ENCODE measurements at regions not wholly inside any gene's neighbourhood (a gene's known extent, or its start where the extent isn't known, plus 50 kb on each side); places are given as distances from the start of the nearest gene placed in this dataset.

DNA sequence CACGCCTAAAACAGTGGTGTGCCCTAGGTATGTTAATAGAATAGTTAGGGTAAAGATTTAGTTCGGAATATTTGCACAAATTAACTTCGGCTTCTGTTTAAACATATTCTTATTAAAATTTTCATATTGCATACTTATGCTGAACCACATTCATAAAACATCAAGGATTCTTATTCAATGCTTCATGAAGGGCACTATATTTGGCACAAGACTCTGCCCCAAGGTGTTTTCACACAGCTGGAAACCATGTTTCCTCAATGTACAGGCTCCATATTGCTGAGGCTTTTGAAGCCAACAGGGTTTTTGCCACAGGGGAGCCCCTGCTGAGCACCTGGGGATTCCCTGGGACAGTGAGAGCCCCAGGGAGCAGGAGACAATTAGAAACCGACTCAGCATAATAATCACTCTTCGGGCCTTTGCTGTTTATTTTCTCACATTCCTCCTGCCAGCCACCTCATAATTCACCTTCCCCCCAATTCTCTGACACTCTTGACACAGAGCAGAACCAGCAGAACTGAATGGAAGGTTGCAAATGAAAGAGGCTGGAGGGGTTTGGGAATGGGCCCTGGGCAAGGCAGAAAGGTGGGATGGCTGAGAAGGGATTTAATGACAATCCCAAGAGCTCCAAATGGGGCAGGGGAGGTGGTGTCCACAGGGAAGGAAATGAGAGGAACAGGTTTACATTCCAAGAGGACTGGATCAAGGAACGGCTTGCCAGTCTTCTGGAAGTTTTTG, 72.3 kb upstream of the POMP start:
- TF ChIP-seq, protein P1, sequence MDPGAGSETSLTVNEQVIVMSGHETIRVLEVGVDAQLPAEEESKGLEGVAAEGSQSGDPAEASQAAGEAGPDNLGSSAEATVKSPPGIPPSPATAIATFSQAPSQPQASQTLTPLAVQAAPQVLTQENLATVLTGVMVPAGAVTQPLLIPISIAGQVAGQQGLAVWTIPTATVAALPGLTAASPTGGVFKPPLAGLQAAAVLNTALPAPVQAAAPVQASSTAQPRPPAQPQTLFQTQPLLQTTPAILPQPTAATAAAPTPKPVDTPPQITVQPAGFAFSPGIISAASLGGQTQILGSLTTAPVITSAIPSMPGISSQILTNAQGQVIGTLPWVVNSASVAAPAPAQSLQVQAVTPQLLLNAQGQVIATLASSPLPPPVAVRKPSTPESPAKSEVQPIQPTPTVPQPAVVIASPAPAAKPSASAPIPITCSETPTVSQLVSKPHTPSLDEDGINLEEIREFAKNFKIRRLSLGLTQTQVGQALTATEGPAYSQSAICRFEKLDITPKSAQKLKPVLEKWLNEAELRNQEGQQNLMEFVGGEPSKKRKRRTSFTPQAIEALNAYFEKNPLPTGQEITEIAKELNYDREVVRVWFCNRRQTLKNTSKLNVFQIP (CRISPR knock-in tag; IDR thresholded peaks at IDR 0.05; ENCODE audit: borderline replicate concordance, low read depth): no peak
- TF ChIP-seq, protein P2, sequence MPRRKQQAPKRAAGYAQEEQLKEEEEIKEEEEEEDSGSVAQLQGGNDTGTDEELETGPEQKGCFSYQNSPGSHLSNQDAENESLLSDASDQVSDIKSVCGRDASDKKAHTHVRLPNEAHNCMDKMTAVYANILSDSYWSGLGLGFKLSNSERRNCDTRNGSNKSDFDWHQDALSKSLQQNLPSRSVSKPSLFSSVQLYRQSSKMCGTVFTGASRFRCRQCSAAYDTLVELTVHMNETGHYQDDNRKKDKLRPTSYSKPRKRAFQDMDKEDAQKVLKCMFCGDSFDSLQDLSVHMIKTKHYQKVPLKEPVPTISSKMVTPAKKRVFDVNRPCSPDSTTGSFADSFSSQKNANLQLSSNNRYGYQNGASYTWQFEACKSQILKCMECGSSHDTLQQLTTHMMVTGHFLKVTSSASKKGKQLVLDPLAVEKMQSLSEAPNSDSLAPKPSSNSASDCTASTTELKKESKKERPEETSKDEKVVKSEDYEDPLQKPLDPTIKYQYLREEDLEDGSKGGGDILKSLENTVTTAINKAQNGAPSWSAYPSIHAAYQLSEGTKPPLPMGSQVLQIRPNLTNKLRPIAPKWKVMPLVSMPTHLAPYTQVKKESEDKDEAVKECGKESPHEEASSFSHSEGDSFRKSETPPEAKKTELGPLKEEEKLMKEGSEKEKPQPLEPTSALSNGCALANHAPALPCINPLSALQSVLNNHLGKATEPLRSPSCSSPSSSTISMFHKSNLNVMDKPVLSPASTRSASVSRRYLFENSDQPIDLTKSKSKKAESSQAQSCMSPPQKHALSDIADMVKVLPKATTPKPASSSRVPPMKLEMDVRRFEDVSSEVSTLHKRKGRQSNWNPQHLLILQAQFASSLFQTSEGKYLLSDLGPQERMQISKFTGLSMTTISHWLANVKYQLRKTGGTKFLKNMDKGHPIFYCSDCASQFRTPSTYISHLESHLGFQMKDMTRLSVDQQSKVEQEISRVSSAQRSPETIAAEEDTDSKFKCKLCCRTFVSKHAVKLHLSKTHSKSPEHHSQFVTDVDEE (CRISPR knock-in tag; IDR thresholded peaks at IDR 0.05): no peak
- TF ChIP-seq TOX (CRISPR knock-in tag; IDR thresholded peaks at IDR 0.05; ENCODE audit: borderline replicate concordance) (no peak), GLIS3 (CRISPR knock-in tag; IDR thresholded peaks at IDR 0.05) (no peak), ESRRG (CRISPR knock-in tag; IDR thresholded peaks at IDR 0.05) (no peak), SNAI2 (CRISPR knock-in tag; IDR thresholded peaks at IDR 0.05) (no peak), RARB (CRISPR knock-in tag; IDR thresholded peaks at IDR 0.05) (no peak), ZC3H10 (CRISPR knock-in tag; IDR thresholded peaks at IDR 0.05) (no peak), PPARA (CRISPR knock-in tag; IDR thresholded peaks at IDR 0.05; ENCODE audit: borderline replicate concordance) (no peak), ZNF565 (CRISPR knock-in tag; conservative IDR thresholded peaks at IDR 0.05; ENCODE audit: low read depth) (no peak), ZNF70 (CRISPR knock-in tag; IDR thresholded peaks at IDR 0.05) (no peak), ARNTL (CRISPR knock-in tag; IDR thresholded peaks at IDR 0.05; ENCODE audit: borderline replicate concordance, low read depth) (no peak), ISL1 (CRISPR knock-in tag; IDR thresholded peaks at IDR 0.05) (no peak), OSR1 (CRISPR knock-in tag; IDR thresholded peaks at IDR 0.05) (no peak), BACH2 (CRISPR knock-in tag; IDR thresholded peaks at IDR 0.05; ENCODE audit: borderline replicate concordance) (no peak), ZFP30 (CRISPR knock-in tag; IDR thresholded peaks at IDR 0.05) (no peak), ZNF8 (CRISPR knock-in tag; IDR thresholded peaks at IDR 0.05) (no peak)
- TF ChIP-seq, protein P3, sequence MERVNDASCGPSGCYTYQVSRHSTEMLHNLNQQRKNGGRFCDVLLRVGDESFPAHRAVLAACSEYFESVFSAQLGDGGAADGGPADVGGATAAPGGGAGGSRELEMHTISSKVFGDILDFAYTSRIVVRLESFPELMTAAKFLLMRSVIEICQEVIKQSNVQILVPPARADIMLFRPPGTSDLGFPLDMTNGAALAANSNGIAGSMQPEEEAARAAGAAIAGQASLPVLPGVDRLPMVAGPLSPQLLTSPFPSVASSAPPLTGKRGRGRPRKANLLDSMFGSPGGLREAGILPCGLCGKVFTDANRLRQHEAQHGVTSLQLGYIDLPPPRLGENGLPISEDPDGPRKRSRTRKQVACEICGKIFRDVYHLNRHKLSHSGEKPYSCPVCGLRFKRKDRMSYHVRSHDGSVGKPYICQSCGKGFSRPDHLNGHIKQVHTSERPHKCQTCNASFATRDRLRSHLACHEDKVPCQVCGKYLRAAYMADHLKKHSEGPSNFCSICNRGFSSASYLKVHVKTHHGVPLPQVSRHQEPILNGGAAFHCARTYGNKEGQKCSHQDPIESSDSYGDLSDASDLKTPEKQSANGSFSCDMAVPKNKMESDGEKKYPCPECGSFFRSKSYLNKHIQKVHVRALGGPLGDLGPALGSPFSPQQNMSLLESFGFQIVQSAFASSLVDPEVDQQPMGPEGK (CRISPR knock-in tag; IDR thresholded peaks at IDR 0.05; ENCODE audit: borderline replicate concordance): no peak
- TF ChIP-seq, protein P4, sequence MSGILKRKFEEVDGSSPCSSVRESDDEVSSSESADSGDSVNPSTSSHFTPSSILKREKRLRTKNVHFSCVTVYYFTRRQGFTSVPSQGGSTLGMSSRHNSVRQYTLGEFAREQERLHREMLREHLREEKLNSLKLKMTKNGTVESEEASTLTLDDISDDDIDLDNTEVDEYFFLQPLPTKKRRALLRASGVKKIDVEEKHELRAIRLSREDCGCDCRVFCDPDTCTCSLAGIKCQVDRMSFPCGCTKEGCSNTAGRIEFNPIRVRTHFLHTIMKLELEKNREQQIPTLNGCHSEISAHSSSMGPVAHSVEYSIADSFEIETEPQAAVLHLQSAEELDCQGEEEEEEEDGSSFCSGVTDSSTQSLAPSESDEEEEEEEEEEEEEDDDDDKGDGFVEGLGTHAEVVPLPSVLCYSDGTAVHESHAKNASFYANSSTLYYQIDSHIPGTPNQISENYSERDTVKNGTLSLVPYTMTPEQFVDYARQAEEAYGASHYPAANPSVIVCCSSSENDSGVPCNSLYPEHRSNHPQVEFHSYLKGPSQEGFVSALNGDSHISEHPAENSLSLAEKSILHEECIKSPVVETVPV (CRISPR knock-in tag; IDR thresholded peaks at IDR 0.05): no peak
- TF ChIP-seq, protein P5, sequence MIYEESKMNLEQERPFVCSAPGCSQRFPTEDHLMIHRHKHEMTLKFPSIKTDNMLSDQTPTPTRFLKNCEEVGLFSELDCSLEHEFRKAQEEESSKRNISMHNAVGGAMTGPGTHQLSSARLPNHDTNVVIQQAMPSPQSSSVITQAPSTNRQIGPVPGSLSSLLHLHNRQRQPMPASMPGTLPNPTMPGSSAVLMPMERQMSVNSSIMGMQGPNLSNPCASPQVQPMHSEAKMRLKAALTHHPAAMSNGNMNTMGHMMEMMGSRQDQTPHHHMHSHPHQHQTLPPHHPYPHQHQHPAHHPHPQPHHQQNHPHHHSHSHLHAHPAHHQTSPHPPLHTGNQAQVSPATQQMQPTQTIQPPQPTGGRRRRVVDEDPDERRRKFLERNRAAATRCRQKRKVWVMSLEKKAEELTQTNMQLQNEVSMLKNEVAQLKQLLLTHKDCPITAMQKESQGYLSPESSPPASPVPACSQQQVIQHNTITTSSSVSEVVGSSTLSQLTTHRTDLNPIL (CRISPR knock-in tag; IDR thresholded peaks at IDR 0.05; ENCODE audit: low read depth): no peak
- no peak for ATAC-seq

DNA sequence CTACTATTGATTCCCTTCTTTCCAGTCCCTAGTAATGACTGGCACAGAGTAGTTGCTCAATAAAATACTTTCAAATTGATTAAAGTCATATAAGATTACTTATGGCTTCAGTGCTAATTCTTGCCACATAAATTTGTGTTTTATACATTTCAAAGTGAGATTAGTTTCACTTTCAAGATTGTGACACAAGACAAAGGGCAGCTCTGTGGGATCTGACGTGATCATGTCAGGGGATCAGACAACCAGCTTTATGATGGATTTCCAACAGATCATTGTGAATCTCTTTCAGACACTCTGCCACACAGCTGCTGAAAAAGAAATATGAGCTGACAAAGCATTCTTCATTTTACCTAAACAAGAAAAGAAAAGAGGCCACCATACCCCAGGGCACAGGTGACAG, 73.4 kb upstream of the POMP start:
- no peak for ATAC-seq
- no peak for TF ChIP-seq ZC3H10 (CRISPR knock-in tag; IDR thresholded peaks at IDR 0.05)

DNA sequence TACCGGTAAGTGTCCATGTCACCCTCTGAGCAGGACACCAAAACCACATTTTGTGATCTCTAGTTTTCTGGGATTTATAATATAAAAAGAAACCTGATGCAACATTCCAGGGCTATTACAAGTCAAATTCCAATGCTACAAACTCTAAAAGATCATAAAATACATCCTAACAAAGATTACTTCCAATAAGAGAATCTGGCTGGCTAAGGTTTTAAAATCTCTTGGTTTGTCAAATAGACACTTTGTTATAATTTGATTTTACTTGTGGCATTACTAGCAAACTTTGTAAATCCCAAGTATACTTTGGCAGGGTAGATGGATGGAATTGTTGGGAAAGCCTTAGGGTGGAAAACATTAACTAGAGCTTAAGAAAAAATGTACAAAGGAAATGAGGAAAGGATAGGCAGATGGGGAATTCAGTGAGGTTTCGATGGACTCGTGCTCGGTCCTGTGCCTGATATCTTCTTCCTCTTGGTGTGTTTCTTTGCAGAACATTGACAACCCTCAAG, 74.0 kb upstream of the POMP start:
- no peak for TF ChIP-seq ZFP30 (CRISPR knock-in tag; IDR thresholded peaks at IDR 0.05)
- TF ChIP-seq, protein P5 (CRISPR knock-in tag; IDR thresholded peaks at IDR 0.05; ENCODE audit: low read depth): no peak
- TF ChIP-seq TOX (CRISPR knock-in tag; IDR thresholded peaks at IDR 0.05; ENCODE audit: borderline replicate concordance): no peak
- TF ChIP-seq, protein P3 (CRISPR knock-in tag; IDR thresholded peaks at IDR 0.05; ENCODE audit: borderline replicate concordance): no peak
- TF ChIP-seq SNAI2 (CRISPR knock-in tag; IDR thresholded peaks at IDR 0.05): no peak
- TF ChIP-seq ARNTL (CRISPR knock-in tag; IDR thresholded peaks at IDR 0.05; ENCODE audit: borderline replicate concordance, low read depth): no peak
- ATAC-seq: peak; percentile 56

Measured in SK-N-SH treated with all-trans-retinoic acid at 6 μM for 48 hours (cell line).